Tibial artery (tissue), 4 donors: ENCODE measurements at regions not wholly inside any gene's neighbourhood (a gene's known extent, or its start where the extent isn't known, plus 50 kb on each side); places are given as distances from the start of the nearest gene placed in this dataset.
A peak's percentile ranks its signal among the peaks of the same experiment; 100 is the strongest.

ENCODE experiments used
- DNase-seq, 2 donors: peaks; one replicate each; pipeline ENCODE4 v3.0.0-alpha.2; 2019
- H3K27ac ChIP-seq, 2 donors: fragments of 200-600 bp; sonication (generic) in 1 of 2; 1 replicate in 1 of 2; 2 replicates in 1 of 2; pipeline ENCODE4 v1.5.1; 2018 to 2019; ENCODE audit warnings: mild to moderate bottlenecking in 1 of 2
- H3K27me3 ChIP-seq, 2 donors: fragments of 200-600 bp; sonication (generic) in 1 of 2; one replicate each; pipeline versions ENCODE4 v1.5.1 to v1.6.0; 2016 to 2019
- H3K36me3 ChIP-seq, 3 donors: fragments of 200-600 bp; sonication (generic) in 2 of 3; one replicate each; pipeline ENCODE4 v1.5.1; 2016 to 2019; ENCODE audit warnings: mild to moderate bottlenecking in 2 of 3
- H3K4me1 ChIP-seq, 4 donors: fragments of 200-600 bp; sonication (generic) in 2 of 4; 1 replicate in 3 of 4; 2 replicates in 1 of 4; pipeline ENCODE4 v1.5.1; 2016 to 2019
- H3K4me3 ChIP-seq, 2 donors: fragments of 200-600 bp; sonication (generic) in 1 of 2; 1 replicate in 1 of 2; 2 replicates in 1 of 2; pipeline ENCODE4 v1.5.1; 2018 to 2019; ENCODE audit warnings: mild to moderate bottlenecking in 2 of 2
- H3K9me3 ChIP-seq, 3 donors: fragments of 200-600 bp; sonication (generic) in 1 of 3; one replicate each; pipeline ENCODE4 v1.5.1; 2016 to 2019
- CTCF ChIP-seq, 2 experiments: fragments of 200-600 bp in 1 of 2; fragments of 450-650 bp in 1 of 2; IDR thresholded peaks; one replicate each; pipeline ENCODE4 v1.5.1; 2017 to 2019; ENCODE audit warnings: antibody characterized with exemption in 2 of 2, mild to moderate bottlenecking in 1 of 2, moderate library complexity in 1 of 2
- intact Hi-C: fragments of 100-400 bp; cut with DNase I; formaldehyde crosslinking; loops from one replicate; pipeline ENCODE4 v1.15.0; 2023; ENCODE audit warnings: low total_unique reads

- DNase-seq: no peak
- Histone ChIP-seq H3K9me3 (no peaks in the 10 kb centered on the region), H3K27ac (peak overlapping the region in 1 of 2 donors; percentile 82), H3K27me3 (no peaks in the 10 kb centered on the region), H3K4me3 (no peak overlapping the region), H3K36me3 (no peaks in the 10 kb centered on the region), H3K4me1 (peaks cover 0 to 42% (median 27%) of the 10 kb centered on the region in 4 donors)
- no peak for TF ChIP-seq CTCF (IDR thresholded peaks at IDR 0.05)
- intact Hi-C loops: loop anchor here (10.0 kb wide), 1 partner anchor 50 kb away; no protein-coding TSS in a partner anchor
These were observed 123.9 kb downstream of the SNX5 start for GRCh38 chr20:17844549-17845298.

GRCh38 chr20:17844133-17844429, 124.5 kb downstream of the SNX5 start:
- H3K9me3 ChIP-seq: no peaks in the 10 kb centered on the region
- H3K36me3 ChIP-seq: no peaks in the 10 kb centered on the region
- intact Hi-C loops: loop anchor here (10.0 kb wide), 1 partner anchor 49 kb away; no protein-coding TSS in a partner anchor
- DNase-seq: no peak
- H3K27me3 ChIP-seq: no peaks in the 10 kb centered on the region
- TF ChIP-seq CTCF (IDR thresholded peaks at IDR 0.05): no peak
- H3K4me3 ChIP-seq: no peak overlapping the region
- H3K4me1 ChIP-seq: peaks cover 0 to 36% (median 26%) of the 10 kb centered on the region in 4 donors
- peak overlapping the region; percentile 75 to 82 for H3K27ac ChIP-seq

GRCh38 chr20:17843246-17844132, 125.1 kb downstream of the SNX5 start:
- H3K4me1 ChIP-seq: peaks cover 0 to 36% (median 26%) of the 10 kb centered on the region in 4 donors

GRCh38 chr20:17841751-17842215, 126.8 kb downstream of the SNX5 start:
- H3K4me1 ChIP-seq: peaks cover 0 to 40% (median 27%) of the 10 kb centered on the region in 4 donors
- H3K4me3 ChIP-seq: no peak overlapping the region
- no peaks in the 10 kb centered on the region for H3K27me3 ChIP-seq
- peak overlapping the region; percentile 75 to 82 for H3K27ac ChIP-seq
- no peaks in the 10 kb centered on the region for H3K9me3 ChIP-seq
- TF ChIP-seq CTCF (IDR thresholded peaks at IDR 0.05): no peak
- intact Hi-C loops: loop anchor here (10.0 kb wide), 1 partner anchor 47 kb away; no protein-coding TSS in a partner anchor
- DNase-seq: peak; percentile 74 to 83
- H3K36me3 ChIP-seq: no peaks in the 10 kb centered on the region

More at GRCh38 chr20:17843246-17844132, 125.1 kb downstream of the SNX5 start:
- Histone ChIP-seq H3K36me3 (no peaks in the 10 kb centered on the region), H3K9me3 (no peaks in the 10 kb centered on the region), H3K27ac (peak overlapping the region; percentile 75 to 82), H3K4me3 (no peak overlapping the region), H3K27me3 (no peaks in the 10 kb centered on the region)
- TF ChIP-seq CTCF (IDR thresholded peaks at IDR 0.05): no peak
- peak; percentile 72 to 92 for DNase-seq
- intact Hi-C loops: loop anchor here (10.0 kb wide), 1 partner anchor 49 kb away; no protein-coding TSS in a partner anchor

- Histone ChIP-seq H3K4me3 (no peak overlapping the region), H3K4me1 (peaks cover 6 to 54% (median 40%) of the 10 kb centered on the region in 4 donors), H3K27ac (no peak overlapping the region), H3K9me3 (no peaks in the 10 kb centered on the region), H3K27me3 (no peaks in the 10 kb centered on the region), H3K36me3 (no peaks in the 10 kb centered on the region)
- intact Hi-C loops: loop anchor here (10.0 kb wide), 1 partner anchor 46 kb away; no protein-coding TSS in a partner anchor
- no peak for TF ChIP-seq CTCF (IDR thresholded peaks at IDR 0.05)
- no peak for DNase-seq
These were observed 128.2 kb downstream of the SNX5 start for GRCh38 chr20:17840423-17840822.
